Pancreas (tissue), 10 donors: ENCODE measurements at regions not wholly inside any gene's neighbourhood (a gene's known extent, or its start where the extent isn't known, plus 50 kb on each side); places are given as distances from the start of the nearest gene placed in this dataset.

ENCODE experiments used
- ATAC-seq, 4 donors: fragments of 200-7000 bp; cut with Tn5 transposase; one replicate each; pipeline versions ENCODE4 v1.8.0 to v1.9.1; 2020; ENCODE audit warnings: mild to moderate bottlenecking in 4 of 4, moderate library complexity in 4 of 4
- DNase-seq, 6 donors: peaks; one replicate each; pipeline ENCODE4 v3.0.0-alpha.2; 2020
- FAIRE-seq: peaks from 2 replicates; lab custom pipeline; 2012; peaks lifted over from hg19 to GRCh38; lab: Jason Lieb, UNC
- H3K27ac ChIP-seq, 4 donors: fragments of 200-600 bp; sonication (generic); 1 replicate in 3 of 4; 2 replicates in 1 of 4; pipeline versions ENCODE4 v1.5.0 to v1.8.0; 2020
- H3K27me3 ChIP-seq, 4 donors: fragments of 200-600 bp; one replicate each; pipeline ENCODE4 v1.8.0; 2021
- H3K36me3 ChIP-seq, 3 donors: fragments of 200-600 bp; sonication (generic) in 1 of 3; one replicate each; pipeline versions ENCODE4 v1.5.0 to v1.8.0; 2020 to 2021
- H3K4me1 ChIP-seq, 3 donors: fragments of 200-600 bp; one replicate each; pipeline ENCODE4 v1.8.0; 2021
- H3K4me3 ChIP-seq, 4 donors: fragments of 200-600 bp; sonication (generic) in 2 of 4; one replicate each; pipeline versions ENCODE4 v1.5.0 to v1.8.0; 2020 to 2021
- H3K9me3 ChIP-seq, 4 donors: fragments of 200-600 bp; one replicate each; pipeline ENCODE4 v1.8.0; 2021
- CTCF ChIP-seq, 4 donors: fragments of 200-600 bp; sonication (generic) in 3 of 4; IDR thresholded peaks; one replicate each; pipeline versions ENCODE4 v1.5.0 to v1.8.0; 2021; ENCODE audit warnings: antibody characterized with exemption in 4 of 4
- WGBS, 2 donors: extraction: QIAGEN DNeasy Blood & Tissue Kit; methylation state at CpG; one replicate each; pipeline ENCODE4 v1.1.7; 2013; 5-methylcytosine and 5-hydroxymethylcytosine counted together
- intact Hi-C, 3 donors: fragments of 100-400 bp; cut with DNase I; formaldehyde crosslinking; loops; one replicate each; pipeline versions ENCODE4 v1.11.1 to v1.14.2; 2022
- donor health status: healthy with polysubstance abuse.
- donor health status: DM: no; HTN: no; CAD: no; lungs with moderate emphysema.
- donor health status: DM: no; HTN: no; CAD: no.
- donor health status: control.
- donor health status: control.
- donor health status: Bipolar disorder and iron deficiency.
- donor health status: DM: yes; HTN: yes; CAD: no.
- donor health status: DM: no; HTN: no; CAD: no.
- donor health status: DM: no; HTN: no; CAD: no.
- donor health status: DM: yes; HTN: yes; CAD: no.

- no peak for DNase-seq
- intact Hi-C loops = no loop called here
- no peaks in the 10 kb centered on the region for H3K9me3 ChIP-seq
- 68 to 81% methylated on average over 2 of the region's 2 CpGs for WGBS, 2 donors
- no peaks in the 10 kb centered on the region for H3K27me3 ChIP-seq
- no peak overlapping the region for H3K4me3 ChIP-seq
- no peaks in the 10 kb centered on the region for H3K36me3 ChIP-seq
- H3K4me1 ChIP-seq = no peaks in the 10 kb centered on the region
- TF ChIP-seq CTCF (IDR thresholded peaks at IDR 0.05) = no peak
- ATAC-seq = no peak
- FAIRE-seq = no peak
- no peak overlapping the region for H3K27ac ChIP-seq
Observed at GRCh38 chr9:4380406-4380805, 80.5 kb upstream of the GLIS3 start.

GRCh38 chr9:4375424-4376200 lies 75.7 kb upstream of the GLIS3 start:
- peak; percentile 37 for FAIRE-seq

DNA sequence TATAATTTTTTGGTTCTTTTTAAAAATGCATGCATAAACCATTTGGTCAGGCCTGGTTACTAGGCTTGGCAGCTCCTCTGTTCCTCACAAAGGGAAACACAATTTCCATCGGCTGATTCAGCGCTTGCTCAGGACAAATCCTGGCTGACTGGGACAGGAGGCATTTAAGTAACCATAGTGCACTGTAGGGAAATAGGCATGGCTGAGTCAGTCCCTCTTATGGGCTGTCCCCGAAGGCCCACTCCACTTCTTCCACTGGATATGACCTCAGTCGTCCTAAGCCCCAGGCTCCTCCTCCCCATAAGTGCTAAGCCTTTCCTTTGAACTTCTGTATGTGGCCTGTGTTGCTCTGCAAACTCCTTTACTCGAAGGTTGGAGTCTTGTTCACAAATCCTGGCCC lies 71.2 kb upstream of the GLIS3 start:
- TF ChIP-seq CTCF (IDR thresholded peaks at IDR 0.05) = no peak
- DNase-seq (no peak), FAIRE-seq (no peak), ATAC-seq (no peak)
- no peak overlapping the region for H3K27ac ChIP-seq
- intact Hi-C loops = loop anchor here in 1 of 3 donors (10.0 kb wide), 1 partner anchor 1506 kb away; no protein-coding TSS in a partner anchor
- H3K4me1 ChIP-seq = no peaks in the 10 kb centered on the region
- no peaks in the 10 kb centered on the region for H3K9me3 ChIP-seq
- H3K4me3 ChIP-seq = no peak overlapping the region
- no peaks in the 10 kb centered on the region for H3K36me3 ChIP-seq
- WGBS, 2 donors = 59 to 82% methylated on average over 5 of the region's 5 CpGs
- no peaks in the 10 kb centered on the region for H3K27me3 ChIP-seq

More at GRCh38 chr9:4375424-4376200, 75.7 kb upstream of the GLIS3 start:
- intact Hi-C loops = loop anchor here in 1 of 3 donors (10.0 kb wide), 1 partner anchor 1511 kb away; no protein-coding TSS in a partner anchor
- ATAC-seq (peak in 3 of 4 donors; percentile 50 to 66 (median 55)), DNase-seq (no peak)
- TF ChIP-seq CTCF (IDR thresholded peaks at IDR 0.05) = peak in 1 of 4 donors; percentile 16
- Histone ChIP-seq H3K36me3 (no peaks in the 10 kb centered on the region), H3K27ac (no peak overlapping the region), H3K4me3 (no peak overlapping the region), H3K27me3 (no peaks in the 10 kb centered on the region), H3K9me3 (no peaks in the 10 kb centered on the region), H3K4me1 (no peaks in the 10 kb centered on the region)
- WGBS, 2 donors = 34 to 44% methylated on average over 7 of the region's 7 CpGs

DNA sequence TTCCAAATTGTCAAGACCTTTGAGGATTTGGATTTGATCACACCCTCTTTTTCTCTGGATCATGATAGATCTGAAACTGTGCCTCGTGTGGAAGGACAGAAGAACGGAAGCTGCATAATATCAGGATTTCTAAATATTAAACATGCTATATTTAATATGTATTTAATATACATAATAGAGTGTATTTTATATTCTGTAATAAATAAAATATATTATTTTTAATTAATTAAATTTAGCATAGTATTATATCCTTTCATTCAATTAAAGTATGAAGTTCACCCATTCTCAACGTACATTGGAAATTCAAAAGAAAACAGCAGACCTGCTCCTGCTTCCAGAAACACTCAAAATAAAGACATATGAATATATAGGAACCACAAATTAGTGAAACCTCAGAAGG lies 70.6 kb upstream of the GLIS3 start:
- ATAC-seq = no peak
- no peaks in the 10 kb centered on the region for H3K9me3 ChIP-seq
- no peaks in the 10 kb centered on the region for H3K27me3 ChIP-seq
- peak; percentile 56 for FAIRE-seq
- no peaks in the 10 kb centered on the region for H3K4me1 ChIP-seq
- no peak for TF ChIP-seq CTCF (IDR thresholded peaks at IDR 0.05)
- intact Hi-C loops = loop anchor here in 1 of 3 donors (10.0 kb wide), 1 partner anchor 1506 kb away; no protein-coding TSS in a partner anchor
- 87 to 93% methylated on average over 3 of the region's 3 CpGs for WGBS, 2 donors
- DNase-seq = no peak
- H3K27ac ChIP-seq = no peak overlapping the region
- no peak overlapping the region for H3K4me3 ChIP-seq
- H3K36me3 ChIP-seq = no peaks in the 10 kb centered on the region
